Left lung (tissue), 4 donors: ENCODE measurements at regions not wholly inside any gene's neighbourhood (a gene's known extent, or its start where the extent isn't known, plus 50 kb on each side); places are given as distances from the start of the nearest gene placed in this dataset.

Source experiments
- ATAC-seq: fragments of 200-7000 bp; cut with Tn5 transposase; one replicate; pipeline ENCODE4 v1.9.1; 2020; ENCODE audit warnings: moderate library complexity
- DNase-seq, 4 donors: peaks; one replicate each; pipeline ENCODE4 v3.0.0-alpha.2; 2013 to 2020
- H3K27ac ChIP-seq, 2 donors: fragments of 200-600 bp; sonication (generic) in 1 of 2; one replicate each; pipeline versions ENCODE4 v1.5.0 to v1.8.0; 2020 to 2021
- H3K27me3 ChIP-seq, 2 donors: fragments of 200-600 bp; sonication (generic) in 1 of 2; one replicate each; pipeline versions ENCODE4 v1.5.0 to v1.8.0; 2020 to 2021
- H3K36me3 ChIP-seq, 2 donors: fragments of 200-600 bp; sonication (generic) in 1 of 2; one replicate each; pipeline versions ENCODE4 v1.5.0 to v1.8.0; 2020 to 2021
- H3K4me1 ChIP-seq, 2 donors: fragments of 200-600 bp; one replicate each; pipeline ENCODE4 v1.8.0; 2021
- H3K4me3 ChIP-seq, 2 donors: fragments of 200-600 bp; sonication (generic) in 1 of 2; one replicate each; pipeline versions ENCODE4 v1.5.0 to v1.8.0; 2020 to 2021; ENCODE audit warnings: mild to moderate bottlenecking in 1 of 2
- H3K9me3 ChIP-seq, 2 donors: fragments of 200-600 bp; sonication (generic) in 1 of 2; one replicate each; pipeline versions ENCODE4 v1.5.0 to v1.8.0; 2020 to 2021
- CTCF ChIP-seq, 2 donors: fragments of 200-600 bp; sonication (generic) in 1 of 2; IDR thresholded peaks; one replicate each; pipeline versions ENCODE4 v1.5.0 to v1.8.0; 2021; ENCODE audit warnings: antibody characterized with exemption in 2 of 2
- intact Hi-C, 2 donors: fragments of 100-400 bp; cut with DNase I; formaldehyde crosslinking; loops; one replicate each; pipeline versions ENCODE4 v1.11.2 to v1.14.2; 2022
- donor health status: DM: no; HTN: yes; CAD: no.
- donor health status: DM: no; HTN: no; CAD: no.

GRCh38 chr11:32305460-32305859, 129.9 kb downstream of the WT1 start:
- Histone ChIP-seq H3K9me3 (no peaks in the 10 kb centered on the region), H3K27ac (no peak overlapping the region), H3K27me3 (peaks cover 0 to 5% of the 10 kb centered on the region in 2 donors), H3K36me3 (no peaks in the 10 kb centered on the region), H3K4me3 (no peak overlapping the region), H3K4me1 (no peaks in the 10 kb centered on the region)
- intact Hi-C loops, result no loop called here
- no peak for ATAC-seq
- no peak for DNase-seq
- no peak for TF ChIP-seq CTCF (IDR thresholded peaks at IDR 0.05)

GRCh38 chr11:32307471-32307870, 127.9 kb downstream of the WT1 start:
- H3K27ac ChIP-seq, result no peak overlapping the region
- no peaks in the 10 kb centered on the region for H3K9me3 ChIP-seq
- no peaks in the 10 kb centered on the region for H3K36me3 ChIP-seq
- no peak overlapping the region for H3K4me3 ChIP-seq
- TF ChIP-seq CTCF (IDR thresholded peaks at IDR 0.05), result no peak
- H3K27me3 ChIP-seq, result peaks cover 0 to 5% of the 10 kb centered on the region in 2 donors
- no peaks in the 10 kb centered on the region for H3K4me1 ChIP-seq
- ATAC-seq, result no peak
- DNase-seq, result no peak
- intact Hi-C loops, result no loop called here

- no peak for TF ChIP-seq CTCF (IDR thresholded peaks at IDR 0.05)
- intact Hi-C loops, result no loop called here
- H3K27ac ChIP-seq, result no peak overlapping the region
- no peak overlapping the region for H3K4me3 ChIP-seq
- no peaks in the 10 kb centered on the region for H3K9me3 ChIP-seq
- no peak for ATAC-seq
- no peaks in the 10 kb centered on the region for H3K4me1 ChIP-seq
- no peak for DNase-seq
- peaks cover 0 to 5% of the 10 kb centered on the region in 2 donors for H3K27me3 ChIP-seq
- H3K36me3 ChIP-seq, result no peaks in the 10 kb centered on the region
These were observed 127.4 kb downstream of the WT1 start for GRCh38 chr11:32307913-32308312.

- no peak for TF ChIP-seq CTCF (IDR thresholded peaks at IDR 0.05)
- no peaks in the 10 kb centered on the region for H3K4me1 ChIP-seq
- no peaks in the 10 kb centered on the region for H3K9me3 ChIP-seq
- intact Hi-C loops, result loop anchor here in 1 of 2 donors (10.0 kb wide), 1 partner anchor 475 kb away; no protein-coding TSS in a partner anchor
- peak; percentile 5 for ATAC-seq
- no peaks in the 10 kb centered on the region for H3K36me3 ChIP-seq
- H3K27me3 ChIP-seq, result peaks cover 0 to 5% of the 10 kb centered on the region in 2 donors
- no peak overlapping the region for H3K4me3 ChIP-seq
- H3K27ac ChIP-seq, result no peak overlapping the region
- no peak for DNase-seq
These were observed 125.7 kb downstream of the WT1 start for GRCh38 chr11:32309530-32310213.

- no peak overlapping the region for H3K27ac ChIP-seq
- H3K4me3 ChIP-seq, result no peak overlapping the region
- DNase-seq, result peak in 2 of 4 donors; percentile 51 to 65
- intact Hi-C loops, result loop anchor here in 1 of 2 donors (10.0 kb wide), 1 partner anchor 475 kb away; no protein-coding TSS in a partner anchor
- no peaks in the 10 kb centered on the region for H3K9me3 ChIP-seq
- H3K4me1 ChIP-seq, result no peaks in the 10 kb centered on the region
- no peak for TF ChIP-seq CTCF (IDR thresholded peaks at IDR 0.05)
- H3K27me3 ChIP-seq, result peaks cover 0 to 5% of the 10 kb centered on the region in 2 donors
- ATAC-seq, result peak; percentile 81
- no peaks in the 10 kb centered on the region for H3K36me3 ChIP-seq
These were observed 125.1 kb downstream of the WT1 start for GRCh38 chr11:32310214-32310601.
